SK-N-SH treated with all-trans-retinoic acid at 6 μM for 48 hours (cell line): ENCODE measurements at regions not wholly inside any gene's neighbourhood (a gene's known extent, or its start where the extent isn't known, plus 50 kb on each side); places are given as distances from the start of the nearest gene placed in this dataset.

Experiments used
- ATAC-seq: fragments of 200-7000 bp; cut with Tn5 transposase; 3 replicates; pipeline ENCODE4 v1.9.1; 2020; ENCODE audit warnings: mild to moderate bottlenecking, moderate library complexity
- ARNTL ChIP-seq: fragments of 450-650 bp; formaldehyde crosslinking; IDR thresholded peaks from 2 replicates; pipeline ENCODE4 v1.5.0; 2020; ENCODE audit warnings: low read depth, mild to moderate bottlenecking, moderate library complexity, borderline replicate concordance
- CSDC2 ChIP-seq: fragments of 250-450 bp; sonication (Bioruptor Pico); IDR thresholded peaks from 2 replicates; pipeline ENCODE4 v1.5.0; 2020; ENCODE audit warnings: mild to moderate bottlenecking, moderate library complexity
- ESRRG ChIP-seq: fragments of 250-450 bp; sonication (Bioruptor Pico); IDR thresholded peaks from 2 replicates; pipeline ENCODE4 v1.6.1; 2021; ENCODE audit warnings: mild to moderate bottlenecking
- GLIS3 ChIP-seq: fragments of 250-450 bp; sonication (Bioruptor Pico); IDR thresholded peaks from 2 replicates; pipeline ENCODE4 v1.5.0; 2020; ENCODE audit warnings: mild to moderate bottlenecking, moderate library complexity
- ISL1 ChIP-seq: fragments of 250-450 bp; sonication (Bioruptor Pico); IDR thresholded peaks from 2 replicates; pipeline ENCODE4 v2.1.2; 2022; ENCODE audit warnings: mild to moderate bottlenecking, moderate library complexity
- OSR1 ChIP-seq: fragments of 250-450 bp; sonication (Bioruptor Pico); IDR thresholded peaks from 2 replicates; pipeline ENCODE4 v1.8.0; 2022; ENCODE audit warnings: moderate library complexity, mild to moderate bottlenecking, inconsistent platforms
- POU6F1 ChIP-seq: fragments of 250-450 bp; sonication (Bioruptor Pico); IDR thresholded peaks from 2 replicates; pipeline ENCODE4 v1.8.0; 2021; ENCODE audit warnings: low read depth, mild to moderate bottlenecking, moderate library complexity, borderline replicate concordance
- RARB ChIP-seq: fragments of 250-450 bp; sonication (Bioruptor Pico); IDR thresholded peaks from 2 replicates; pipeline ENCODE4 v1.8.0; 2021; ENCODE audit warnings: mild to moderate bottlenecking, moderate library complexity
- SNAI2 ChIP-seq: fragments of 250-450 bp; sonication (Bioruptor Pico); IDR thresholded peaks from 2 replicates; pipeline ENCODE4 v1.5.0; 2020; ENCODE audit warnings: mild to moderate bottlenecking, moderate library complexity
- TOX ChIP-seq: fragments of 250-450 bp; sonication (Bioruptor Pico); IDR thresholded peaks from 2 replicates; pipeline ENCODE4 v1.8.0; 2021; ENCODE audit warnings: mild to moderate bottlenecking, moderate library complexity, borderline replicate concordance
- TSHZ2 ChIP-seq: fragments of 250-450 bp; sonication (Bioruptor Pico); IDR thresholded peaks from 2 replicates; pipeline ENCODE4 v1.5.0; 2020; ENCODE audit warnings: mild to moderate bottlenecking, moderate library complexity
- ZC3H10 ChIP-seq: fragments of 250-450 bp; sonication (Bioruptor Pico); IDR thresholded peaks from 2 replicates; pipeline ENCODE4 v1.5.1; 2021; ENCODE audit warnings: mild to moderate bottlenecking, moderate library complexity
- ZFP3 ChIP-seq: fragments of 250-450 bp; sonication (Bioruptor Pico); IDR thresholded peaks from 2 replicates; pipeline ENCODE4 v1.5.0; 2020; ENCODE audit warnings: mild to moderate bottlenecking, moderate library complexity
- ZFP30 ChIP-seq: fragments of 450-650 bp; formaldehyde crosslinking; IDR thresholded peaks from 2 replicates; pipeline ENCODE4 v1.5.0; 2022; ENCODE audit warnings: mild to moderate bottlenecking, moderate library complexity
- ZNF565 ChIP-seq: fragments of 450-650 bp; formaldehyde crosslinking; conservative IDR thresholded peaks from 2 replicates; pipeline ENCODE4 v1.5.0; 2020; ENCODE audit warnings: low read depth, mild to moderate bottlenecking, moderate library complexity
- ZNF70 ChIP-seq: fragments of 450-650 bp; formaldehyde crosslinking; IDR thresholded peaks from 2 replicates; pipeline ENCODE4 v1.5.0; 2020; ENCODE audit warnings: mild to moderate bottlenecking, moderate library complexity
- ZNF8 ChIP-seq: fragments of 450-650 bp; formaldehyde crosslinking; IDR thresholded peaks from 2 replicates; pipeline ENCODE4 v1.5.0; 2020; ENCODE audit warnings: mild to moderate bottlenecking, moderate library complexity
- TF ChIP-seq, protein P1 (sequence below): fragments of 250-450 bp; sonication (Bioruptor Pico); IDR thresholded peaks from 2 replicates; pipeline ENCODE4 v1.5.1; 2021; ENCODE audit warnings: mild to moderate bottlenecking, moderate library complexity
- TF ChIP-seq, protein P2 (sequence below): fragments of 250-450 bp; sonication (Bioruptor Pico); IDR thresholded peaks from 2 replicates; pipeline ENCODE4 v1.8.0; 2020; ENCODE audit warnings: mild to moderate bottlenecking, moderate library complexity, borderline replicate concordance
- TF ChIP-seq, protein P3 (sequence below): fragments of 250-450 bp; sonication (Bioruptor Pico); IDR thresholded peaks from 2 replicates; pipeline ENCODE4 v1.5.1; 2020; ENCODE audit warnings: low read depth, mild to moderate bottlenecking, moderate library complexity

GRCh38 chr10:125419831-125420230 lies 259.5 kb upstream of the CTBP2 start:
- TF ChIP-seq, protein P1, sequence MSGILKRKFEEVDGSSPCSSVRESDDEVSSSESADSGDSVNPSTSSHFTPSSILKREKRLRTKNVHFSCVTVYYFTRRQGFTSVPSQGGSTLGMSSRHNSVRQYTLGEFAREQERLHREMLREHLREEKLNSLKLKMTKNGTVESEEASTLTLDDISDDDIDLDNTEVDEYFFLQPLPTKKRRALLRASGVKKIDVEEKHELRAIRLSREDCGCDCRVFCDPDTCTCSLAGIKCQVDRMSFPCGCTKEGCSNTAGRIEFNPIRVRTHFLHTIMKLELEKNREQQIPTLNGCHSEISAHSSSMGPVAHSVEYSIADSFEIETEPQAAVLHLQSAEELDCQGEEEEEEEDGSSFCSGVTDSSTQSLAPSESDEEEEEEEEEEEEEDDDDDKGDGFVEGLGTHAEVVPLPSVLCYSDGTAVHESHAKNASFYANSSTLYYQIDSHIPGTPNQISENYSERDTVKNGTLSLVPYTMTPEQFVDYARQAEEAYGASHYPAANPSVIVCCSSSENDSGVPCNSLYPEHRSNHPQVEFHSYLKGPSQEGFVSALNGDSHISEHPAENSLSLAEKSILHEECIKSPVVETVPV (CRISPR knock-in tag) = no peak
- TF ChIP-seq ZNF8 (no peak), CSDC2 (CRISPR knock-in tag) (no peak), ZC3H10 (CRISPR knock-in tag) (no peak), ZNF70 (CRISPR knock-in tag) (no peak), ISL1 (CRISPR knock-in tag) (no peak), TSHZ2 (no peak), TOX (CRISPR knock-in tag) (no peak), RARB (CRISPR knock-in tag) (no peak), POU6F1 (no peak)
- ATAC-seq = no peak

- TF ChIP-seq, protein P2, sequence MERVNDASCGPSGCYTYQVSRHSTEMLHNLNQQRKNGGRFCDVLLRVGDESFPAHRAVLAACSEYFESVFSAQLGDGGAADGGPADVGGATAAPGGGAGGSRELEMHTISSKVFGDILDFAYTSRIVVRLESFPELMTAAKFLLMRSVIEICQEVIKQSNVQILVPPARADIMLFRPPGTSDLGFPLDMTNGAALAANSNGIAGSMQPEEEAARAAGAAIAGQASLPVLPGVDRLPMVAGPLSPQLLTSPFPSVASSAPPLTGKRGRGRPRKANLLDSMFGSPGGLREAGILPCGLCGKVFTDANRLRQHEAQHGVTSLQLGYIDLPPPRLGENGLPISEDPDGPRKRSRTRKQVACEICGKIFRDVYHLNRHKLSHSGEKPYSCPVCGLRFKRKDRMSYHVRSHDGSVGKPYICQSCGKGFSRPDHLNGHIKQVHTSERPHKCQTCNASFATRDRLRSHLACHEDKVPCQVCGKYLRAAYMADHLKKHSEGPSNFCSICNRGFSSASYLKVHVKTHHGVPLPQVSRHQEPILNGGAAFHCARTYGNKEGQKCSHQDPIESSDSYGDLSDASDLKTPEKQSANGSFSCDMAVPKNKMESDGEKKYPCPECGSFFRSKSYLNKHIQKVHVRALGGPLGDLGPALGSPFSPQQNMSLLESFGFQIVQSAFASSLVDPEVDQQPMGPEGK = no peak
- TF ChIP-seq, protein P3, sequence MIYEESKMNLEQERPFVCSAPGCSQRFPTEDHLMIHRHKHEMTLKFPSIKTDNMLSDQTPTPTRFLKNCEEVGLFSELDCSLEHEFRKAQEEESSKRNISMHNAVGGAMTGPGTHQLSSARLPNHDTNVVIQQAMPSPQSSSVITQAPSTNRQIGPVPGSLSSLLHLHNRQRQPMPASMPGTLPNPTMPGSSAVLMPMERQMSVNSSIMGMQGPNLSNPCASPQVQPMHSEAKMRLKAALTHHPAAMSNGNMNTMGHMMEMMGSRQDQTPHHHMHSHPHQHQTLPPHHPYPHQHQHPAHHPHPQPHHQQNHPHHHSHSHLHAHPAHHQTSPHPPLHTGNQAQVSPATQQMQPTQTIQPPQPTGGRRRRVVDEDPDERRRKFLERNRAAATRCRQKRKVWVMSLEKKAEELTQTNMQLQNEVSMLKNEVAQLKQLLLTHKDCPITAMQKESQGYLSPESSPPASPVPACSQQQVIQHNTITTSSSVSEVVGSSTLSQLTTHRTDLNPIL = no peak
- TF ChIP-seq OSR1 (no peak), GLIS3 (CRISPR knock-in tag) (no peak), SNAI2 (CRISPR knock-in tag) (no peak), ZFP30 (CRISPR knock-in tag) (no peak), ARNTL (no peak), ZFP3 (CRISPR knock-in tag) (no peak), ZC3H10 (CRISPR knock-in tag) (no peak), ZNF8 (no peak), CSDC2 (CRISPR knock-in tag) (no peak), TSHZ2 (no peak), ZNF565 (CRISPR knock-in tag) (no peak), ESRRG (CRISPR knock-in tag) (no peak), ISL1 (CRISPR knock-in tag) (no peak), TOX (CRISPR knock-in tag) (no peak)
- TF ChIP-seq, protein P1 (CRISPR knock-in tag) = no peak
- ATAC-seq = no peak
Observed at GRCh38 chr10:125419146-125419545, 258.8 kb upstream of the CTBP2 start.
